Nucleus accumbens (tissue), 56 donors: ENCODE measurements at regions not wholly inside any gene's neighbourhood (a gene's known extent, or its start where the extent isn't known, plus 50 kb on each side); places are given as distances from the start of the nearest gene placed in this dataset.

Experiments used
- DNase-seq, 56 donors: peaks; one replicate each; lab custom pipeline; 2025; lab: John Stamatoyannopoulos, UW

DNA sequence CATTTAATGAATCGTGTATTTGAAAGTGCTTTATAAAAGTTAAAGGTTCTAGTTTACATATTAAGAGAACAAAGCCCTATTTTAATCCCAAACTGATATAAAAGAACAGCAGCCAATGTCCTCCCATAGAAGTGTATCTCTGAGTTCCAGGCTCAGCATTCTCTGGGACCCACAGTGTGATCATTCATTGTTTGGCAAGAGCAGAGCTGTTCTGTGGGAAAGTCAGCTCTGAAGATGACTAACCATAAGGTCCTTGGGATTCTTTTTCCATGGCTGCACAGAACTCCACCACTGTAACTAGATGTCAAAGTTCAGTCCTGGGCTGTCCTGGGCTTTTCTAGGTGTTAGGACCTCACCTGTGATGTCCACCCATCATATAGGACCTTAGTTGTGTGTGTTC is 157.0 kb upstream of the TLL1 start:
- no peak for DNase-seq

DNA sequence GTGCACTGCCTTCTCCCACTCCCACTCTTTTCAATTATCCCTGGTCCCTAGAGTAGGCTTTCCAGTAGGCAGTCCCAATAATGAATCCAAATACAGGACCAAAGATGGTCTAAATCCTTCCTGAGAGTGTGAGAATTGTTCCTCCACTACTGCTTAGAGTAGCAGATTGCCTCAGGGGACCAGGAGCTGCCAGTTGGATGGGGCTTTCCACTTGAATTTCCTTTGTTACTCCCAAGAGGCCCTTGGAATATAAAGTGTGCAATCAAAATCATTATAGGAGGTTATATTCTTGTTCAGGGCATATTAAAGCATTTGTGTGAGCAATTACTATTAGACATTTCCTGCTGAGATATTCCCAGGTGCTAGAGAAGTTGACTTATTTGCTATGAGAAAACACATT is 156.6 kb upstream of the TLL1 start:
- DNase-seq = no peak

DNA sequence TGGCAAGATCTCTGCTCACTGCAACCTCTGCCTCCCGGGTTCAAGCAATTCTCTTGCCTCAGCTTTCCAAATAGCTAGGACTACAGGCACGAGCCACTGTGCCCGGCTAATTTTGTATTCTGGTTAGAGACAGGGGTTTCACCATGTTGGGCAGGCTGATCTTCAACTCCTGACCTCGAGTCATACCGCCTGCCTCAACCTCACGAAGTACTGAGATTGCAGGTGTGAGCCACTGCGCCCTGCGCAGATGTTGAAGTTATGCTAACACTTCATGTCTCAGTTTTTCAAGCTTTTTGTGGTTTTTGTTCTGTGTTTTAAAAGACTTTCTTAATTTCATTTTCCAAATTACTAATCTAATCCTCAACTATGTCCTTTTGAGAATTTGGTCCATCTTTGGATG is 154.4 kb upstream of the TLL1 start:
- DNase-seq = no peak

DNA sequence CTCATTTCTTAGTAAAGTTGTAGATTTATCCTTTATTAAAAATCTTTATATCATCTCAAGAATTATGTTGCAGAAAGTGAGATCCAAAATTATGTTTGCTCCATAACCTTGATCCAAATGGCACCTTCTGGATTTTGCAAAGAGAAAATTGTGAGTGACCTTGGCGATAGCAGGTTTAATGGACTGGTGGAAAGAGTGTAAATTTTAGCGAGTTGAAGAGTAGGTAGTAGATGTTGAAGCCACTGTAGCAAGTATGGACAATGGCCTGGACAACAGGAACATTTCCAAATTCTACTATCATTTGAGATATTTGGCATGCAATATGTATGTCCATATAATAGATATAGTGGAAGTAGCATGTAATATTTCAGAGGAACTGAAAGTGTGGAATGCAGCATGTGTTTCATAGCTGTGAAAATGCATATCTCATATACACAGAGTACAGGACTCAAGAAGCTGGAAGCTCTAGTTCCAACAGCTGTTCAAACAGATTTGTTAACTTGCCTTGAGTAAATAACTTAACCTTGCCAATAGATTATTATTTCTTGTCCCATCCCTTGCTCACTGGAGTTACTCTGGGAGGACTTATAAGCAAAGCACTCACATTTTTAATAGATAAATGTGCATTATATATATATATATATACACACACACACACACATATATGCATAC is 152.5 kb upstream of the TLL1 start:
- DNase-seq = no peak

DNA sequence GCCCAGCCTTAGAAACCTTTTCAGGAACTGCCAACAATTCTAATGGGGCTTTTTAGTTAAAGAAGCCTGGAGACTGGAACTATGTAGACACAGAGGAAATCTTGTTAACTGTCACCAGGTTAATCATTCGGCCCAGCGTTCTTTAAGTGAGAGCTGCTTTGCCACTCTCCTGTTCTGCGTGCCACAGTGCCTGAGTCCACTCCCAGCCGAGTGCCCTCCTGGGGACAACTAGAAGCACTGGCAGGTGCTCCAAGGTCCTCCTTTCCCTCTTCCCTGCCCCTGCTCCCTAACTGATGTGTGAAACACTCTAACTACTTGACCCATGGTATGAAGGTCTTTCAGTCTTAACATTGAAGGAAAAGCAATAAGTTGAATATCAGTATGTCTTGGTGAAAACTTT is 151.2 kb upstream of the TLL1 start:
- no peak for DNase-seq

DNA sequence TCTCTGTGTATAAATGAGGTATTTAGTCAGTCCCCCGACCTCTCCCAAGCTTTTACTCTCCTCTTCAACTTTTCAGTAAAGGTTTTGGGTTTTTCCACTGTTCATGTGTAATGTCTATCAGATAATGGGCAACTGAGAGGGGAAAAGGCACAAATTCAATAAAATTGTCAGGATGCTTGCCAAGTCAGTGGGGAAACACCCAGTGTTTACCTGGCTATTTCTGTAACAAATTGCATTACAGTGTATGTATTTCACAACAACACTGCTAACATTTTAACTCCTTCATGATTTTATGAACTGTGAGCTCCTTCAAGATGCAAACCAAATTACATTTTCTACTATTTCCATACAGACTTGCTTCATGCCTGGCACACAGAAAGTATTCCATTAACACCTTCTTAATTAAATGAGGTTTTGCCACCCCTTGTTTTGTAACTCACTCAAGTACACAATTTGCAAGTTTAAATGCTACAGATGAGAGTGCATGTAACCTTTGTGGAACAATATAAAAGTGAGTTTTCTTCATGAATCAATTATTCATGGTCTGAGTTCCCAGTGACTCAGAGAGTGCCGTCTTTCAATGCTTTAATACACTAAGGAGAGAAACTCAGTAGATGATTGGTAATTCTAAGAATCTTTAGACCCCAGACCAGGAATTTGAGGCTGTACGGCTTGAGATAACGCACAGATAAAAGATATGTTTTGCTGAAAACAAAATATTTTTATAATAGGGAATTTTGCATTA is 149.8 kb upstream of the TLL1 start:
- no peak for DNase-seq

DNA sequence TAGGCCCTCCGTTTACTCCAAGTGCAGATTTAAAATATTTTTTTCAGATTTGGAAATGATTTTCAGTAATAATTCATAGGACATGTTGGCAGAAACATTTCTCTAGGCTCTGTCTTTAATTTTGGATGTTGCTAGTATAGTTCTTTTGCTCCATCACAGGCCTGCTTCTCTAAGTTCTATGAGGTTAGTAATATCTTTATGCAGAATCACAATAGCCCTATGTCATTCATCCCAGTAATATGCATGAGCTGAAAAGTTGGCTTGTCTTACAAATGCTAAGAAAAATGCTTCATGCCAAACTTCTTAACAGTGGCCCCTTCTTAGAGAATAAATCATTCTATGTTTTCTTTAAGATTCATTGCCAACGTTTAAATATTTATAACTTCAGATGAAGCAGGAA is 148.3 kb upstream of the TLL1 start:
- DNase-seq = no peak

DNA sequence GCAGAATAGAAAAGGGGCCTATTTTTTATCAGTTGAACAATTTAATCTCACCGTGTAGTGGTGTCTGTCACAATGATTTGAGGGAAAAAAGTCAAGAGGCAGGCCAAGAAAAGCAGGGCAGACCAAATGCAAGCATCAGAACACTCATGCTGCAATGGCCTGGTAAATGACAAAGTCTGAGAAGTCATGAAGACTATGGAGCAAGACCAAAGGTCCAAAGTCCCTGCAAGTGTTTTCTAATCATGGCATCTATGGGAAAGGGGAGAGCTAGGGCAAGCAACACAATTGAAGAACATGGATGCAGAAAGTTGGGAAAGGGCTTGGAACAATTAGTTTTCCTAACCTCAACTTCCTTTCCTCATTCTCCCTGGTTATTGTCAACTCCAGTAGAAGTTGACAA is 147.7 kb upstream of the TLL1 start:
- DNase-seq = no peak

DNA sequence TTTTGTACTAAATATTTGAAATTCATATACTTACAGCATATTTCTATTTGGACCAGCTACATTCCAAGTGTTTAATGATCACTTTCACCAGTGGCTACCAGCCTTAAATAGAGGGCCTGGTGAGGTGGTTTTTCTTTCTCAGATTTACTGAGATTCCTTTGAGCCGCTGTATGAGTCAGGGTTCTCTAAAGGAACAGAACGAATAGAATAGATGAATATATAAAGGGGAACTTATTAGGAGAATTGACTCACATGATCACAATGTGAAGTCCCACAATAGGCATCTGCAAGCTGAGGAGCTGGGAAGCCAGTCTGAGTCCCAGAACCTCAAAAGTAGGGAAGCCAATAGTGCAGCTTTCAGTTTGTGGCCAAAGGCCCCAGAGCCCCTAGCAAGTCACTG is 146.2 kb upstream of the TLL1 start:
- DNase-seq = no peak

DNA sequence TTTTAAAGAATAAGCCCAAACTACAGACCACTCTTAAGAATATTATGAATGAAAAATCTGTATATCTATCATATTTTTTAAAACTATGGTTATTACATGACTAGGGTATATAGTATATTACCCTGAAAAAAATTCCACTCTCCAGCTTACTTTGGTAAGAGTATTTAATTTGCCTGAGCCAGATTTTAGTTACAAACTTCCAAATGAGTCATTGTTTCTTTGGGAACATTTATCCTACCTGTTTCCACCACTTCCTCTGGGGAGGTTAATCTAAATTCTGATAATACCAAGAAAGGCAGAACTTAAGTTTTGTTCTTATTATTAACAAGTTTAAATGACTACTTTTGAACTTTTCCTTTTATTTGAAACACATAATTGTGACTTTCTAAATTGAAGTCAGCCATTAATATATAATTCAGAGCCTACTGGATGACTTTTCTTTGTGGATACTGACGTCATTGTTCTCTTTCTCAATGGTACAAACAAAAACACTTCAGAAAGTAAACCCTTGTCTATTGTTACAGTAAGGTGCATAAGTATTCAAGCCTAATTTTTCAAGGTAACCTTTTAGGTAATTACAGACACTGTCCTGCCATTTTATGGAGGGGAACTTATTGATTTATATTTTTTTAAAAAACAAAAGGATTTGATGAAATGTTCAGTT is 135.6 kb upstream of the TLL1 start:
- no peak for DNase-seq

DNA sequence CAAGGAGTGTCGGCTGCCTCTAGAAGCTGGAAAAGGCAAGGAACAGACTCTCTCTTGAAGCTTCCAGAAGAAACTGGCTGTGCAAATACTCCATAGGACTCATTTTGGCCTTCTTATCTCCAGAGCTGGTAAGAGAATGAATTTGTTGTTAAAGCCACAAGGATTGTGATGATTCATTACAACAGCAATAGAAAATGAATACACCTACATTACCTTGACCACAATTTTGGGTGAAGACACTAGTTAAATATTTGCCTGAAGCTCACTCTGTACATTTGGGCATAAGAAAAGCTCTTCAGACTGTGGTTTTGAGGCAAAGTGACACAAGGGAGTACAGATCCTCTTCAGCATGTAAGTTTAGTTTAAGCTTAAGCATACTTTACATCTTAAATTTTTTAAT is 134.5 kb upstream of the TLL1 start:
- no peak for DNase-seq

DNA sequence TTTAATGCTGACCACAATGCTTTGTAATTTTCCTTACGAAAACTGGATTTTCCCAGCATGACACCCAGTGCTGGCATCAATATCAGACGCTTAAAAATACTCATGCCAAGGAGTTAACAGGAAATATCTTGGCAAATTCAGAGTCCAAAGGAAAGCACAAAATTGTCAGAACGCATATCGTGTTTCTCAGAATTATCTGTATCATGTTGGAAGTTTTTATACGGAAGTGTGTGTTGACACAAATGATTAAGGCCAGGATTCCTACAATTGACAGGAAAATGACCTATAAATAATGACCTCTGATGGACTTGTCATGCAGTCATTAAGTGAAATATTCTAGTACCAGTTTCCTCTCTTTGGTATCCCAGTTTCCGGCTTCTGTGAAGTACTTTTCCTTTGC is 132.1 kb upstream of the TLL1 start:
- DNase-seq = no peak

DNA sequence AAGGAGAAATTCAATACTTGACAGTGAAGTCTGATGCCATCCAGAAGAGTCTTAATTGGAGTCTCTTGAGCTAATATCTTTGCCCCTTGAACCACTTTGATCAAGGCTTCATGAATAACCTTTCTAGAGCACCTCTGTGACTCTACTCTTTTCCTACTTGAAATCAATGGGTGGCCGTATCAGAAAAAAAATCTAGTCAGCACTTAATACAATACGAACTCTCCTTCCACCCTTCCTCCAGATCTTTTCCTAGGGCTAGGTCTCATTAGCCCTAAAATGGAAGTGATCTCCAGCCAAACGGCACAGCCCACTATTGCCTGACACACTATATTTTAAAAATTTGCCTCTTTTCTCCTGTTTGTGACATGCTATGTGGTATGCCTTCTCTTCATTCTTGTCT is 129.6 kb upstream of the TLL1 start:
- DNase-seq = no peak

DNA sequence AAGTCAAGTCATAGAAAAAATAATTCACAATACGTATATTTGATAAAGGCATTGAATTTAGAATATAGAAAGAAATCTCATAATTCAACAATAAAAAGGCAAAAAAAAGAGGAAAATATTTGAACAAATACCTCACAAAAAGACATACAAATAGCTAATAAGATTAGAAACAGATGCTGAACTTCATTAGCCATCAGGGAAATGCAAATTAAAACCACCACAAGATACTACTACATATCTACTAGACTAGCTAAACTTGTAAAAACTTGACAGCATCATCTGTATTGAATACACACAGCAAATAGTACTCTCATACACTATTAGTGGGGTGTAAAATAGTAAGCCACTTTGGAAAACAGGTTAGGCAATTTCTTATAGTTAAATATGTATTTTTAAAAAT is 128.7 kb upstream of the TLL1 start:
- DNase-seq = no peak

DNA sequence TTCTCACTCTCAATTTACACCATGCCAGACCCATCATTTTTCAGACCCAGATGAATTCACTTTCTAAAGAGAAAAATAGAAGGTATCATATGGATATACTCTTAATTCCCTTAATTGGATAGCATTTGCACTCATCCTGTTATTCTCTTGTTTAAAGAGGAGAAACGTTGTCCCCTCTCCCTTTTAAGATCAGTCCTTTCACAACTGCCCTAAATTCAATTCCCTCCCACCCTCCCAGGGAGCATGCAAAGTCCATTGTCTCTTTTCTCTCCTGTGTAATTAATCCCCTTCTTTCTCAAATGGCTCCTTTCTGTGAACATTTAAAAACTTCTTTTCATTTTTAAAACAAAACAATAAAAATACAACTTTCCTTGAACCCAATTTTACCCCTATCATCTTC is 124.7 kb upstream of the TLL1 start:
- DNase-seq = no peak

DNA sequence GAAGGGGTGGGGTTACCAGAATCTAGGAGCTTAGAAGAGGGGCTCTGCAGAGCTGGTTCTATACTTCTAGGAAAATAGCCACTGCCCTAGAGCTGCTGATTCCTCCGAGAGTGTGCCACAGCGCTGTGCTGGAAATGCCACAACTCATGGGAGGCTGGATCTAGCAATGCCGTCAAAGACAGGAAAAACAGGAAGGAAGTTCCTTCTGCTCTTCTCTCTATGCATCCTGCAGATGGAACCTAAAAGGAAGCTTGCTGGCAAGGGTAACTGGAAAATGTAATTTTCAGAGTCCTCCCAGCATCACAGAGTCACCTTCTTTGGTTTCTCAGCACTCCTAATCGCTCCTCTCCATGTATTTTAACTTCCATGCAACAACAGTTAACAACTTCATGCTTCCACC is 121.2 kb upstream of the TLL1 start:
- no peak for DNase-seq

DNA sequence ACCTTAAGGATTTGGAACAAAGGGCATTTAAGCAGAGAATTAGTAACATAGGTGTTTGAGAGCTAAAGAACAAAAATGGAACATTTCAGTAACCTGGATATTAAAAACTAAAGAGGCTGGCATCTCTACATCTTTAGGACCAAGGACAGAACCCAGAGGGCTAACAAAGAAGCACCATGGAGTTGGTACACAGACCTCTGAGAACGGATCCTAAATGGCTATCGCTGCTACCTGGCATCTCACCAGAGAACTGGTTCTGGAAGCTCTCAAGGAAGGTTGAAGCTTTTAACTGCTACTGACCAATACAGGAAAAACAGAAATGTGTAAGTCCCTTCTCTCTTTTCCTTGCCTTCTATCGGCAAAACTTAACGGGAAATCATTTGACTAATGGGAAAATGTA is 118.4 kb upstream of the TLL1 start:
- DNase-seq = no peak

DNA sequence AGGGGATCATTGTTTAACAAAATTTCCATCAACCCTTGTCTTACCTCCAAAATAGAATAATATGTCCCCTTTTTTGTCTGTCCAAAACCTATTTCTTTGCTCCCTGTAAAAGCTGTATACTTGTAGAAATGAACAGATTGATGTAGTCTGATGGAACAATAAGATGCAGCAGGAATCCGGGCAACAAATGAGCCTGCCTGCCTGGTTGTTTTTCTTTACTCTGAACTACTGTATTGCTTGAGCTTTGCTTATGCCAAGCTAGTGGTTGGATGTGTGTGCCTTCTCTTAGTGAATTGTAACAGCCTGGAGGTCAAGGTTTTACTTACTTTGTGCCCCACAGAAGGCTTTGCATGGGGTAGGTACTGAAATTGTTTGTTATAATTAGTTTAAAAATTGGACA is 116.2 kb upstream of the TLL1 start:
- DNase-seq = no peak

DNA sequence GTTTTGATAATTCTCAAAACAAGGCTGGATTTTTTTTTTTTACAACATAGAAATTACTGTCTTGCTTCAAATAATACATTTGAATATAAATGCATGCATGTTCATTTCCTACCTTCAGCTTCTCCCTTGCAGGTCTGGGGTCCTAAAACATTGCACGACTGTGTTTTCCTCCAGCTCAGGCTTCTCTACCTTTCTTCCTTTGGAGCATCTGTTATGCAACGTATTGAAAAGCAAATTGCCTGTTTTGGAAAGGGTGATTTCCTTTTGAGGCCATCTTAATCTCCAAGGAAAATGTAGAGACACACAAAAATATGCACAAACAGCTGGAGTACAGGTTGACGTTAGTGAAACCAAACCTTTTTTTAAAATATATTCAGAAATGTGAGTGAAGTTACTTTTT is 115.6 kb upstream of the TLL1 start:
- no peak for DNase-seq

DNA sequence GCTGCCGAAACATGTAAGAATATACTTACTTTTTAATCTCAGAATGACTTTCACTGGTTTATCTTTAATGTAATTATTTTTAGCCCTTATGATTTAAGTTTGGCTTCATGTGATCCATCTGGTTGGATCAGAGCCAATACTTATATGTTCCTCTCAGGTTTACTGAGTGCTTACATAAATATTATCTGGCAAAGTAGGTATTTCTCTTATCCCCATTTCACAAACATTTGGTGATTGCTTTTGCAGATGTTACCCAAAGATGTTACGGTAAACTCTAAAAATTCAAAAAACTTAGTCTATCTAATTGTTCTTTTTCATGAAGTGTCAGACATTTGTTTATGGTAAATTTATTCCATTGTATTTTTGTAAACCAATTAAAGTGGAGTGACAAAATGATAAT is 115.0 kb upstream of the TLL1 start:
- DNase-seq = no peak

DNA sequence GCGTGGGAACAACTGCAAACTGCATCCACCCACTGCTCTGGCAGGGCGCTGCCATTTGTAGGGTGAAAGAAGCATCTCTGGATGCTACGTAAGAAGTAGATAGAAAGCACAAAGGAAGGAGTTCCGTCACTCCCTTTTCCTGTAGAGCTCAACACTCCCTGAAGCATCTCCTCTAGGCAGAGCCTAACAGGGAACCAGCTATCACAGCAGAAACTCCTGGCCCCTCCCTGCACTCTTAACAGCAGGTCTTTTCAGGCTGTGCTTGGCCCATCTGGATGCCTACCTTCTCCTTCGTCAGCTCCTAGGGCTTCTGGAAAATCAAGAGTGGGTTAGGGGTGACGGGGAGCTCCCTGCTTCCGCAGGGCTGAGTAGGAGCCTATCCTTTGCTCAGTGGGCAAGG is 112.9 kb upstream of the TLL1 start:
- DNase-seq = no peak

DNA sequence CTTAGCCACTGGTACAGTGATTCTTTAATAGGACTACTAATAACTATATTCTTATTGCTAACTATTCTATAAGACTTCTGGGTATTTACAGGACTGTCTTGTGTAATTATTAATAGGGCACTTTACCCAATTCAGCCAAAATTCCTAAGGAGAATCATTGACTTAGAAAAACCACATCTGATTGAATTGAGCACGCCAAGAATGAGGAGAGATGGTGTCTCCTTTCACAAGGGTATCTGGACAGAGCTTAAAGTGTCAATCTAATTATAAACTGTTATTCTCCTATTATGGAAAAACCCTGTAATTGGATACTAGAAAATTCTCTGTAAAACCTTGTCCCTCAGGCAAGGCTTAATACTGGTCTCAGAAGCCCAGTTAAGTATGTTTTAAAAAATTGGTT is 111.1 kb upstream of the TLL1 start:
- no peak for DNase-seq
